SK-N-SH (cell line): ENCODE measurements at regions not wholly inside any gene's neighbourhood (a gene's known extent, or its start where the extent isn't known, plus 50 kb on each side); places are given as distances from the start of the nearest gene placed in this dataset.

ENCODE experiments used
- ELF1 ChIP-seq: IDR thresholded peaks from 2 replicates; pipeline ENCODE4 v1.4.0; 2012
- EP300 ChIP-seq, 2 experiments: IDR thresholded peaks; 2 replicates each; pipeline versions ENCODE4 v1.4.0 to v1.6.1; 2012; ENCODE audit warnings: borderline replicate concordance in 1 of 2, low read depth in 1 of 2, low read length in 1 of 2
- EZH2phosphoT487 ChIP-seq: fragments of 200-600 bp; sonication (generic); IDR thresholded peaks from 2 replicates; pipeline ENCODE4 v1.6.1; 2017; ENCODE audit warnings: low read depth, mixed run types, mild to moderate bottlenecking, antibody characterized with exemption, moderate library complexity, borderline replicate concordance
- GABPA ChIP-seq: IDR thresholded peaks from 2 replicates; pipeline ENCODE4 v1.4.0; 2012; ENCODE audit warnings: low read depth, mild to moderate bottlenecking
- POLR2AphosphoS5 ChIP-seq: IDR thresholded peaks from 2 replicates; pipeline ENCODE4 v1.6.1; 2012; ENCODE audit warnings: low read depth, low read length
- RCOR1 ChIP-seq: fragments of 150-350 bp; IDR thresholded peaks from 2 replicates; pipeline ENCODE4 v1.6.1; 2017; ENCODE audit warnings: antibody characterized with exemption, low read length
- REST ChIP-seq: IDR thresholded peaks from 2 replicates; pipeline ENCODE4 v1.6.1; 2012; ENCODE audit warnings: mild to moderate bottlenecking, low read depth, low read length, moderate library complexity
- RFX5 ChIP-seq: IDR thresholded peaks from 2 replicates; pipeline ENCODE4 v1.6.1; 2012; ENCODE audit warnings: mild to moderate bottlenecking, improper control_type of control experiment, low read length
- SIN3A ChIP-seq: IDR thresholded peaks from 2 replicates; pipeline ENCODE4 v1.6.1; 2012; ENCODE audit warnings: low read depth, mild to moderate bottlenecking, low read length, moderate library complexity, borderline replicate concordance
- SMC3 ChIP-seq: IDR thresholded peaks from 2 replicates; pipeline ENCODE4 v1.6.1; 2012; ENCODE audit warnings: low read depth, low read length, improper control_type of control experiment
- TAF1 ChIP-seq: IDR thresholded peaks from 2 replicates; pipeline ENCODE4 v1.6.1; 2012; ENCODE audit warnings: low read depth, mild to moderate bottlenecking, low read length, moderate library complexity, borderline replicate concordance
- TEAD4 ChIP-seq: IDR thresholded peaks from 2 replicates; pipeline ENCODE4 v1.4.0; 2012; ENCODE audit warnings: mild to moderate bottlenecking, borderline replicate concordance; ENCODE audit not compliant: insufficient read depth
- TF ChIP-seq, protein P1 (sequence below): fragments of 200-600 bp; sonication (generic); IDR thresholded peaks from 2 replicates; pipeline ENCODE4 v1.6.1; 2017; ENCODE audit warnings: antibody characterized with exemption, mild to moderate bottlenecking, moderate library complexity
- TF ChIP-seq, protein P2 (sequence below): IDR thresholded peaks from 2 replicates; pipeline ENCODE4 v1.4.0; 2012; ENCODE audit warnings: low read depth

GRCh38 chr14:84453307-84453950 lies 1076.5 kb upstream of the FLRT2 start:
- no peak for TF ChIP-seq SMC3
- TF ChIP-seq, protein P1, sequence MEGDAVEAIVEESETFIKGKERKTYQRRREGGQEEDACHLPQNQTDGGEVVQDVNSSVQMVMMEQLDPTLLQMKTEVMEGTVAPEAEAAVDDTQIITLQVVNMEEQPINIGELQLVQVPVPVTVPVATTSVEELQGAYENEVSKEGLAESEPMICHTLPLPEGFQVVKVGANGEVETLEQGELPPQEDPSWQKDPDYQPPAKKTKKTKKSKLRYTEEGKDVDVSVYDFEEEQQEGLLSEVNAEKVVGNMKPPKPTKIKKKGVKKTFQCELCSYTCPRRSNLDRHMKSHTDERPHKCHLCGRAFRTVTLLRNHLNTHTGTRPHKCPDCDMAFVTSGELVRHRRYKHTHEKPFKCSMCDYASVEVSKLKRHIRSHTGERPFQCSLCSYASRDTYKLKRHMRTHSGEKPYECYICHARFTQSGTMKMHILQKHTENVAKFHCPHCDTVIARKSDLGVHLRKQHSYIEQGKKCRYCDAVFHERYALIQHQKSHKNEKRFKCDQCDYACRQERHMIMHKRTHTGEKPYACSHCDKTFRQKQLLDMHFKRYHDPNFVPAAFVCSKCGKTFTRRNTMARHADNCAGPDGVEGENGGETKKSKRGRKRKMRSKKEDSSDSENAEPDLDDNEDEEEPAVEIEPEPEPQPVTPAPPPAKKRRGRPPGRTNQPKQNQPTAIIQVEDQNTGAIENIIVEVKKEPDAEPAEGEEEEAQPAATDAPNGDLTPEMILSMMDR, result no peak
- TF ChIP-seq RCOR1, result no peak
- TF ChIP-seq ELF1, result no peak
- no peak for TF ChIP-seq REST
- no peak for TF ChIP-seq RFX5
- no peak for TF ChIP-seq POLR2AphosphoS5
- no peak for TF ChIP-seq EZH2phosphoT487
- no peak for TF ChIP-seq GABPA
- no peak for TF ChIP-seq TAF1
- TF ChIP-seq, protein P2, sequence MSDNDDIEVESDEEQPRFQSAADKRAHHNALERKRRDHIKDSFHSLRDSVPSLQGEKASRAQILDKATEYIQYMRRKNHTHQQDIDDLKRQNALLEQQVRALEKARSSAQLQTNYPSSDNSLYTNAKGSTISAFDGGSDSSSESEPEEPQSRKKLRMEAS, result no peak
- no peak for TF ChIP-seq EP300 (IDR thresholded peaks at IDR 0.05; ENCODE audit: borderline replicate concordance in 1 of 2, low read depth in 1 of 2, low read length in 1 of 2)
- TF ChIP-seq SIN3A, result no peak
- TF ChIP-seq TEAD4, result no peak
